Natural killer cell treated with Interleukin-12 subunit alpha and Interleukin-12 subunit beta and Interleukin-15 and Interleukin-18, amount 100 ng/mL, for 72 hours (primary cell): ENCODE measurements at regions not wholly inside any gene's neighbourhood (a gene's known extent, or its start where the extent isn't known, plus 50 kb on each side); places are given as distances from the start of the nearest gene placed in this dataset.
"Not testable (repeated sequence)": the region's sequence is repeated elsewhere in the genome, so short reads cannot be mapped to it uniquely, and the experiment has no call there.

ENCODE experiments used
- ATAC-seq, 2 donors: fragments of 150-1000 bp; cut with Tn5 transposase in 1 of 2; sonication (Bioruptor Pico), chemical (Tn5 transposase) in 1 of 2; 2 replicates each; pipeline ENCODE4 v1.10.0; 2021
- DNase-seq: peaks from one replicate; pipeline ENCODE4 v3.0.0; 2022; ENCODE audit warnings: low spot score
- H3K27ac Mint-ChIP-seq, 2 donors: 1 replicate in 1 of 2; 2 replicates in 1 of 2; pipeline ENCODE4 v1.8.0; 2022; ENCODE audit warnings: mixed read lengths in 2 of 2, mild to moderate bottlenecking in 1 of 2, moderate library complexity in 1 of 2
- H3K27me3 Mint-ChIP-seq, 2 donors: 1 replicate in 1 of 2; 2 replicates in 1 of 2; pipeline ENCODE4 v1.8.0; 2022; ENCODE audit warnings: mixed read lengths in 2 of 2
- H3K36me3 Mint-ChIP-seq: one replicate; pipeline ENCODE4 v1.8.0; 2022; ENCODE audit warnings: mixed read lengths
- H3K4me1 Mint-ChIP-seq, 2 donors: 1 replicate in 1 of 2; 2 replicates in 1 of 2; pipeline ENCODE4 v1.8.0; 2022; ENCODE audit warnings: low read depth in 2 of 2, mixed read lengths in 2 of 2, mild to moderate bottlenecking in 1 of 2
- H3K4me3 Mint-ChIP-seq: one replicate; pipeline ENCODE4 v1.8.0; 2022; ENCODE audit warnings: mixed read lengths
- H3K9me3 Mint-ChIP-seq: 2 replicates; pipeline ENCODE4 v1.8.0; 2022; ENCODE audit warnings: mixed read lengths

DNA sequence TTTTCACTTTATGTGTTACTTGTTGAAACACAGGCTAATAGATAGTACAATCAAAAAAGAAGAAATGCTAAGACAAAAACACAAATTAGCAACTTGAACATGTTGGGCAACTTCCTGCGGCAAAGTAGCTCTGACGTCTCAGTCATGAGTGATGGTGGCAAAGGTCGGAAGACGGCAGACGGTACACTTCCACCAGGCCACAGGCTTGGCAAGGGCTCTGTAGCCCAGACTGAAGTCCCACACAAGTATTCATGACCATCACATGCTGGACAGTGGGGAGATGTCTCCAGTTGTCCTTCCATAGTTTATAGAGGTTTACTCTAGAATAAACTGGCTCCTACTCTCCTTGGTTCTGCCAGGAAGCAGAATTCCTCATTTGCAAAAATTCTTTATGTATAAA, 831.3 kb downstream of the MTRR start:
- Mint-ChIP-seq H3K4me3 (no peak overlapping the region), H3K4me1 (no peaks in the 10 kb centered on the region), H3K27me3 (no peaks in the 10 kb centered on the region), H3K27ac (no peak overlapping the region), H3K9me3 (peaks cover 12% of the 10 kb centered on the region), H3K36me3 (peaks cover 5% of the 10 kb centered on the region)
- ATAC-seq, result no peak
- no peak for DNase-seq

DNA sequence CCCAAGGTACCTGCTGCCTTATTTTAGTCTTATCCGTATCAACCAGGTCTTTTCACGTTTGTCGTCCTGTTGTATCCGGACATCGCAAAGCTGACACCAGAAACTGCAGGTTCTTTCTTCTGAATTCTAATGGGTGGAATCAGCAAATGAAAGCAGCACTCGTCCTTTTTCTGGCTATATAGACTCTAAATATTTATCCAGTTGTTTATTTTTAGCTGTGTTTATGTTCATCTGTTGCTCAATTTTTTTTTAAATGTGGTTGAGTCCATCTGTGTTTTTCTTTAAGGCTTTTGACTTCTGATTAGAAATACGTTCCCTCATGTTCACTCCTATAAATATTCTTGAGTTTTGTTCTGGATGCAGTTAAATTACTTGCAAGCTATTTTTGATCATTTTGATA, 831.7 kb downstream of the MTRR start:
- H3K4me1 Mint-ChIP-seq, result no peaks in the 10 kb centered on the region
- peaks cover 8% of the 10 kb centered on the region for H3K9me3 Mint-ChIP-seq
- H3K27ac Mint-ChIP-seq, result no peak overlapping the region
- H3K27me3 Mint-ChIP-seq, result no peaks in the 10 kb centered on the region
- H3K36me3 Mint-ChIP-seq, result peaks cover 2% of the 10 kb centered on the region
- ATAC-seq (no peak), DNase-seq (no peak)
- no peak overlapping the region for H3K4me3 Mint-ChIP-seq

DNA sequence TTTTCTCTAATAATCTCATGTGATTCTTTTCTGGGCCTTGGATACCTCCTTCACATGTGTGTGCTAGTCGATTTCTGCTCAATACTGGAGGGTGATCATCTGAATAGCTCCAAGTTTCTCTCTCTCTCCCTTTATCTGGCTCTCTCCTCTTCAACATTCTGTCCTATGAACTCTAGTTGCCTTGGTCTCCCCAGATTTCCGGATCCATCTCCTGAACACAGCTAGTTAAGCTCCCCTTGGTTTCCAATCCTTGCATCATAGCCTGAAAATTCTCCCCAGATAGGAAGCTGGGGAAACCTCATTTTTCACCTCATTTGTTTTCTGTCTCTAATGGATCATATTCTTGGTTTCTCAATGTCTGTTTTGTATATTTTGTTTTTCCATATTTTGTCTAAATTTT, 832.3 kb downstream of the MTRR start:
- ATAC-seq (no peak), DNase-seq (no peak)
- no peaks in the 10 kb centered on the region for H3K27me3 Mint-ChIP-seq
- H3K36me3 Mint-ChIP-seq, result no peaks in the 10 kb centered on the region
- no peak overlapping the region for H3K27ac Mint-ChIP-seq
- no peak overlapping the region for H3K4me3 Mint-ChIP-seq
- peaks cover 5% of the 10 kb centered on the region for H3K9me3 Mint-ChIP-seq
- no peaks in the 10 kb centered on the region for H3K4me1 Mint-ChIP-seq

DNA sequence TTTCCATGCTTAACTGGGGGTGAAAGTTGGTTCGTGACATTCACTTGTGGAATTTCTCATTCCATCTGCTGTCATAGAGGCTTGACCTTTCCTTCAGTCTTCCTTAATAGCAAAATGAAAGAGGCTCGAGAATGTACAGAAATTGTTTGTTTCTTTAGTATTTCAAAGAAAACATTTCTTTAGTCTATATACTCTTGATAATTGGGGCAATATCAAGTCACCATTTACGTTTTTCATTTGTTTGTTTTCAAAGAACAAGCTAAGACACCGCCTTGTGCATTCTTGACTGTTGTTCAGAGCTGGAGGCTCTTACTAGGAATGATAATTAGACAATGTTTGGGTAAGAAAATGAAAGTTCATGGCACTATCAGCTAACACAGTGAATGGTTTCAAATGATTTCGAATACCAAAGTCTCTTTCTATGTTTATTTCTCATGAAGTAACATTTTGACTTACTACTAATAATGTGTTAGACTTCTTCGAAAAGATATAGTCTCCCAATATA, 835.4 kb downstream of the SEMA5A start:
- ATAC-seq, result no peak
- no peak overlapping the region for H3K27ac Mint-ChIP-seq
- no peaks in the 10 kb centered on the region for H3K27me3 Mint-ChIP-seq
- peaks cover 7% of the 10 kb centered on the region for H3K9me3 Mint-ChIP-seq
- no peaks in the 10 kb centered on the region for H3K36me3 Mint-ChIP-seq
- no peak for DNase-seq
- H3K4me1 Mint-ChIP-seq, result no peaks in the 10 kb centered on the region
- no peak overlapping the region for H3K4me3 Mint-ChIP-seq

DNA sequence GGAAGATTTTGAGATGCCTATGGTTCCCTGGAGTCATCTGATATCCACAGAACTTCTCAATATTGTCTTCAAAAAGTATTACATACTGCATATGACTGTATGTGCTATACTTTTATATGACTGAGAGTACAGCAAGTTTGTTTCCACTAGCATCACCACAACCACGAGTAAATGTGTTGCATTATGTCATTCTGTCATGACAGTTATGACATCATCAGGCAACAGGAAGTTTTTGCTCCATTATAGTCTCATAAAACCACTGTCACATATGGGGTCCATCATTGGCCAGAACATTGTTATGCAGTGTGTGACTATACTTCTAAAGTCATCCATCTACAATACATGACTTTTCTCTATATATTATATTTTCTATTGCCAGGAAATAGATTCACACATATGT, 831.7 kb downstream of the SEMA5A start:
- Mint-ChIP-seq H3K27ac (no peak overlapping the region), H3K36me3 (no peaks in the 10 kb centered on the region)

DNA sequence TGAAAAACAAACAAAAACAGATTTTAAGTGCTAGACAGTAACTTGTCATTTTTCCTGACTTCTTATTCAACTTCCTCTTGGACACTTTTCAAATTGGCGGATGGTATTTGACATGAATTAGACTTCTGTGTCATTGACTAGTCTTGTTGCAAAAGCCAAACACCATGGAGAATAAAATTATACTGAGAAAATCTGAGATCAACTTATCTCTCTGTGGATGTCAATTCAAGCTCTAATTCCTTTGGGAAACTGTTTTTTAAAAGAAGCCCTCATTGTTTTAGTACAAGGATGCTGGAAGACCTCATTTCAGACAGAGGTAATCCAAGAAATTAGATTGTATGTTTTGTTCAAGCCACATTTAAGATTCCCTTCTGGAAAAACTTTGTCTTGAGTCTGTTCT, 831.0 kb downstream of the SEMA5A start:
- Mint-ChIP-seq H3K9me3 (peaks cover 6% of the 10 kb centered on the region), H3K4me1 (no peaks in the 10 kb centered on the region), H3K36me3 (no peaks in the 10 kb centered on the region), H3K27me3 (no peaks in the 10 kb centered on the region), H3K4me3 (no peak overlapping the region), H3K27ac (no peak overlapping the region)
- DNase-seq (no peak), ATAC-seq (no peak)

More for the DNA sequence above, 831.7 kb downstream of the SEMA5A start:
- Mint-ChIP-seq H3K9me3 (peaks cover 6% of the 10 kb centered on the region), H3K4me1 (no peaks in the 10 kb centered on the region), H3K27me3 (no peaks in the 10 kb centered on the region), H3K4me3 (no peak overlapping the region)
- DNase-seq (no peak), ATAC-seq (no peak)

DNA sequence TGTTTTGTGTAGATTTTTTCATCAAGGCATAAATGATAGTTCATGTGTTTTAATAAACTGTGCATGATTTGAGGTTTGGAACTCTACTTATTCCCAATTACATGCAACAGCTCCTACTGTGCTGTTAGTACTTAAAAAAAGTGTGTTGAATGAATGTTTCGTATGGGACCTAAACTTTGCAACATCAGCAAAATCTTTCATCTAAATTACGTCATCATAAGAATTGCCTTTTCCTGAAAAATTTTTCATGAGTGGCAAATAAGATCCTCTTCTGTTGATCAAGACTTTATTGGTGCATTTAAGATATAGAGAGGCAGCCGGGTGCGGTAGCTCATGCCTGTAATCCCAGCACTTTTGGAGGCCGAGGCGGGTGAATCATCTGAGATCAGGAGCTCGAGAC, 826.1 kb downstream of the SEMA5A start:
- no peak overlapping the region for H3K27ac Mint-ChIP-seq
- ATAC-seq, result no peak
- H3K36me3 Mint-ChIP-seq, result no peaks in the 10 kb centered on the region
- H3K27me3 Mint-ChIP-seq, result no peaks in the 10 kb centered on the region
- H3K4me3 Mint-ChIP-seq, result no peak overlapping the region
- peaks cover 10% of the 10 kb centered on the region for H3K9me3 Mint-ChIP-seq
- no peaks in the 10 kb centered on the region for H3K4me1 Mint-ChIP-seq
- DNase-seq, result no peak

DNA sequence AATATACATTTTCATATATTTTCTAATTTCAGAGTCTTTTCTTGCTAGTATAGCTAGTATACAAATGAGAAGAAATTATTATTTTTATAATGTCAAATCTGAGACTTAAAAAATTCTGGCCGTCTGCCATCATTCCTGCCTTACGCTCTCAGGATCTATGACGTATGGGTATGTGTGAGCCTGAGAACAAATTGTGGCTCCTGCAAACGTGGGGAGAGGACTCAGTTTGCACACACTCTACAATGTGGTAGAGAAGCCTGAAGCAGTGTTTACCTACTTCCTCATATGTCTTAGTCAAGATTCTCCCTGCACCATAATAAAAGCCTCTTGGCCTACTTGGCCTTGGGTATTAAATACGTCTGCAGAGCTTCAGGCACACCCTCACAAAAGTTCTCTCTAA, 825.4 kb downstream of the SEMA5A start:
- Mint-ChIP-seq H3K9me3 (peaks cover 11% of the 10 kb centered on the region), H3K4me1 (no peaks in the 10 kb centered on the region), H3K27me3 (no peaks in the 10 kb centered on the region), H3K4me3 (no peak overlapping the region), H3K36me3 (no peaks in the 10 kb centered on the region), H3K27ac (no peak overlapping the region)
- no peak for ATAC-seq
- no peak for DNase-seq

DNA sequence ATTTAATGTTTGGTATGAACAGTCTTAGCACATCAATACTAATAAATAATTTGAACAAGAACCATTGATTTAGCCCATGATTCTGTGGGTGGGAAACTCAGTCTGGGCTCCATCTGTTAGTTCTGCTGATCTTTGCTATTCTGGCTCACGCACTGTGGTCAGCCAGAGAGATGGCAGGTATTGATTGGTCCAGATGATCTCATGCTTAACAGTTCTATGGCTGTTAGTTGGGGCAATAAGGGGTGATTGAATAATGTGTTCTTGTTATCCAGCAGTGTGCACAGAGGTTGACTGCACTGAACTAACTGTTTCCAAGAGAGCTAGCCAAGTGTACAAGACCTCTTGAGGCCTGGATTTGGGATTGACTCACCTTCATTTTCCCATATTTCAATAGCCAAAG, 824.3 kb downstream of the SEMA5A start:
- Mint-ChIP-seq H3K4me1 (no peaks in the 10 kb centered on the region), H3K27me3 (no peaks in the 10 kb centered on the region), H3K4me3 (no peak overlapping the region), H3K36me3 (no peaks in the 10 kb centered on the region), H3K27ac (no peak overlapping the region), H3K9me3 (peaks cover 16% of the 10 kb centered on the region)
- DNase-seq, result no peak
- ATAC-seq, result no peak

DNA sequence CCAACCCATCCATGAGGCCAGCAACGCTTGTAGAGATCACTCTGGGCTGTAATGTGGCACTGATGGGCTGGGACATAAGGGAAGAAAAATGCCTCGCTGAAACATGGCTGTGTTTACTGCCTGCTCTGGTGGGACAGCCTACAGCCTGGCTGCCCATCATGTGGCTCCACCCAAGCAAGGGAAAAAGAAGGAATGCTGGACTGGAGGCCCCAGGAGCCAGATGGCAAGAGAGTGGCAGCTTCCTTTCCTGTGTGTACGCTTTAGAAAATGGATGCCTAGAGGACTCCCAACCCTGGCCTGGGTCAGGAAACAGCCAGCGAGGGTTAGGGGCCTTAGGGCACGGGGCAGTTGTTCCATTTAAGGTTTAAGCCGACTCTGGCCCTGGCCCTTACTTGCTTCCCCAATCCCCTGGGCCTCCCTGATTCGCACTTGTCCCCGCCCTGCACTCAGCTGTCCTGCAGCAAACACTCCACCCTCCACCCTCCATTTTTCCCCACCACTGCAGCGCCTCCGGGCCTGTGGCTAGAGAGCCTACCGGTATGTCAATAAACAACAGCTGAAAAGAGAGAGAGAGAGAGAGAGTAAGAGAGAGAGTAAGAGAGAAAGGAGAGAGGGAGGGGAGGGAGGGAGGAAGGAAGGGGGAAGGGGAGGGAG, 819.4 kb downstream of the SEMA5A start:
- Mint-ChIP-seq H3K27ac (no peak overlapping the region), H3K9me3 (peaks cover 16% of the 10 kb centered on the region), H3K27me3 (no peaks in the 10 kb centered on the region), H3K4me1 (no peaks in the 10 kb centered on the region), H3K36me3 (no peaks in the 10 kb centered on the region), H3K4me3 (no peak overlapping the region)
- DNase-seq (no peak), ATAC-seq (no peak)

DNA sequence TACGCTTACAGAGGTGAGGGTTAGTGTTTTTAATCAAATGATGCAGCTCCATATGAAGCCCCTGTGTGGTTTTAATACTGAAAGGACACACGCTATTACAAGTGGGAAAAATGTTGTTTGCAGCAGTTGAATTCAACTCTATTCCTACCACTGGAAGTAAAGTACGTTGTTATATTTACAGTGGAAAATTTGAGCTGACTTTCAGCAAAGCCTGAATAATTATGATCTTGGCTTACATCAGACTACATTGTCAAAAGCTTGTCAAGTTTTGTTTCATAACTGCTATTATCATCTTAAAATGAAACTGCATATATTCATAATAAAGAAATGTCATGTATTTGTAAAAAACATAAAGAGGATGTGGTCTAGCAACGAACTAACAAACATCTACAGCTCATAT, 818.5 kb downstream of the SEMA5A start:
- H3K27ac Mint-ChIP-seq, result no peak overlapping the region
- ATAC-seq, result no peak
- H3K4me3 Mint-ChIP-seq, result no peak overlapping the region
- DNase-seq, result no peak
- no peaks in the 10 kb centered on the region for H3K27me3 Mint-ChIP-seq
- peaks cover 12% of the 10 kb centered on the region for H3K9me3 Mint-ChIP-seq
- H3K36me3 Mint-ChIP-seq, result no peaks in the 10 kb centered on the region
- H3K4me1 Mint-ChIP-seq, result no peaks in the 10 kb centered on the region

DNA sequence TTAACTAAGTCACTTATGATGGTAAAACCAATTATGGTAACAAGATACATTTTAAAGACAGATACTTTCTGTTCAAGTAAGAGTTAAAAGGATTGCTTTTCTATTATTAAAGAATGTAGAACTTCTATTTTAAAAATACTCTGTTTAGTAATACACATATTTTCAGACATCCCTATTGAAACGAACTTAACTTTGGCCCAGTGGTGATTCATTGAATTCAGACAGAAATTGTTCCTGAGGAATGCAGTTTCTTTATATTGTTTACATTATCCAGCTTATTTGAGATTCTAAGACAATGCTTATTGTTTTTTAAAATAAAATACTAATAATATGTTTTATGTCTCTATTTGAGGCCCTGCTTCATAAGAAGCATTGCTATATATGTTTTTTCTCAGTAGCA, 816.4 kb downstream of the SEMA5A start:
- Mint-ChIP-seq H3K27ac (no peak overlapping the region), H3K4me3 (no peak overlapping the region), H3K4me1 (no peaks in the 10 kb centered on the region), H3K27me3 (no peaks in the 10 kb centered on the region), H3K36me3 (no peaks in the 10 kb centered on the region), H3K9me3 (peaks cover 9% of the 10 kb centered on the region)
- DNase-seq (no peak), ATAC-seq (no peak)

DNA sequence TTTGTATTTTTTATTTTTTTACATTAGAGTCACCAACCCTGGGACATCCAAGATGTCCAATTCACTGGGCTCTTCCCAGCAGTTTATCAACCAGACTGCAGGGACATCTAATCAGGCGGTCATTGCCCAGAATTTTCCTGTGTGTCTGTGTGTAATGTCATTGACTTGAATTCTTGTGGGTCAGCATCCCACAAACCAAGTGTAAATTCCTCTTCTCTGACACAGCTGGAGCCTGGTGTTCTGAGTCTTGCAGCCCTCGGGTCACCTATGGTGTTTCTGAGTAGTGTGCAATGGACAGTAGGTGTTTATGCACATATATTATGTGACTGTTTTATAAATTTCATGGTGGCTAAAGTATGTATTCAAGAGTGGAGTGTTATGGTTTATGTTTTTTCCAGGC, 815.7 kb downstream of the SEMA5A start:
- H3K36me3 Mint-ChIP-seq, result no peaks in the 10 kb centered on the region
- DNase-seq (no peak), ATAC-seq (no peak)
- H3K9me3 Mint-ChIP-seq, result peaks cover 9% of the 10 kb centered on the region
- no peaks in the 10 kb centered on the region for H3K27me3 Mint-ChIP-seq
- no peak overlapping the region for H3K27ac Mint-ChIP-seq
- no peaks in the 10 kb centered on the region for H3K4me1 Mint-ChIP-seq
- H3K4me3 Mint-ChIP-seq, result no peak overlapping the region

DNA sequence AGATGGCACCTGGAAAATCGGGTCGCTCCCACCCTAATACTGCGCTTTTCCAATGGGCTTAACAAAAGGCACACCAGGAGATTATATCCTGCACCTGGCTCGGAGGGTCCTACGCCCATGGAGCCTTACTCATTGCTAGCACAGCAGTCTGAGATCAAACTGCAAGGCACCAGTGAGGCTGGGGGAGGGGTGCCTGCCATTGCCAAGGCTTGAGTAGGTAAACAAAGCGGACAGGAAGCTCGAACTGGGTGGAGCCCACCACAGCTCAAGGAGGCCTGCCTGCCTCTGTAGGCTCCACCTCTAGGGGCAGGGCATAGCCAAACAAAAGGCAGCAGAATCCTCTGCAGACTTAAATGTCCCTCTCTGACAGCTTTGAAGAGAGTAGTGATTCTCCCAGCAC, 814.8 kb downstream of the SEMA5A start:
- not testable (repeated sequence) for H3K4me1 Mint-ChIP-seq, DNase-seq, ATAC-seq, H3K4me3 Mint-ChIP-seq, H3K27ac Mint-ChIP-seq, H3K27me3 Mint-ChIP-seq, H3K9me3 Mint-ChIP-seq, H3K36me3 Mint-ChIP-seq

DNA sequence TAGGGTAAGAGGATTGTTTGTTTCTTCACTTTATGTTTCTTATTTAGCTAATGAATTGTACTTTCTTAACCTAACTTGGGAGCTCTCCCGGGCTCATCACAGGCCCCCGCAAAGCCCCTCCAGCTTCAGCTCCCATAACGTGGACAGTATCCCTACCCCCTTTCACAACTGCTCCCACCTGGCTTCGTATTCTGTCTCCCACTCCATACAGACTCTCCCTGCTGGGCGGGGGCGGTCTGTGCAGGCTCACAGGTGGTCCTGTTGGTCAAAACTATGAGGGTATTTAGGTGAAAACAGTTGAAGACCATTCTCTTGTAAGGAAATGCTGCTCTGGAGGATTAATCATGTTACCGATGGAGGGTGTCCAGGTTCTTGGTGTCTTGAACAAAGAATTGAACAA, 805.3 kb downstream of the SEMA5A start:
- ATAC-seq (no peak), DNase-seq (no peak)
- H3K4me1 Mint-ChIP-seq, result no peaks in the 10 kb centered on the region
- H3K9me3 Mint-ChIP-seq, result peaks cover 12% of the 10 kb centered on the region
- no peak overlapping the region for H3K27ac Mint-ChIP-seq
- no peaks in the 10 kb centered on the region for H3K36me3 Mint-ChIP-seq
- H3K4me3 Mint-ChIP-seq, result no peak overlapping the region
- H3K27me3 Mint-ChIP-seq, result no peaks in the 10 kb centered on the region
